CD14-positive monocyte (primary cell): ENCODE measurements at regions not wholly inside any gene's neighbourhood (a gene's known extent, or its start where the extent isn't known, plus 50 kb on each side); places are given as distances from the start of the nearest gene placed in this dataset.

Source experiments
- DNase-seq, 3 donors: peaks; one replicate each; pipeline ENCODE4 v3.0.0-alpha.2; 2011 to 2022
- H2AFZ ChIP-seq: 2 replicates; pipeline ENCODE4 v1.6.0; 2012; ENCODE audit warnings: mild to moderate bottlenecking, low read depth, low read length, inconsistent platforms; ENCODE audit not compliant: insufficient read depth, poor library complexity, severe bottlenecking
- H3K27ac ChIP-seq, 2 donors: 1 replicate in 1 of 2; 2 replicates in 1 of 2; pipeline ENCODE4 v1.5.1; 2012 to 2013; ENCODE audit warnings: low read length in 2 of 2, control low read depth in 1 of 2, inconsistent platforms in 1 of 2, low read depth in 1 of 2, mild to moderate bottlenecking in 1 of 2
- H3K27me3 ChIP-seq, 2 donors: one replicate each; pipeline versions ENCODE4 v1.6.0 to v1.6.1; 2011 to 2013; ENCODE audit warnings: low read length in 2 of 2; ENCODE audit not compliant: control insufficient read depth in 2 of 2, insufficient read depth in 2 of 2
- H3K36me3 ChIP-seq, 2 donors: replicated peaks in 1 of 2; 1 replicate in 1 of 2; 2 replicates in 1 of 2; pipeline versions ENCODE4 v1.5.1 to v1.6.1; 2012 to 2013; ENCODE audit warnings: low read length in 2 of 2, control low read depth in 1 of 2, inconsistent platforms in 1 of 2, mild to moderate bottlenecking in 1 of 2; ENCODE audit not compliant: insufficient read depth in 2 of 2, control insufficient read depth in 1 of 2
- H3K4me1 ChIP-seq, 2 donors: 1 replicate in 1 of 2; 2 replicates in 1 of 2; pipeline versions ENCODE4 v1.5.1 to v1.6.1; 2012 to 2013; ENCODE audit warnings: low read length in 2 of 2, control low read depth in 1 of 2, inconsistent platforms in 1 of 2, mild to moderate bottlenecking in 1 of 2, moderate library complexity in 1 of 2; ENCODE audit not compliant: insufficient read depth in 2 of 2, control insufficient read depth in 1 of 2
- H3K4me2 ChIP-seq: replicated peaks from 2 replicates; pipeline ENCODE3; 2012; ENCODE audit warnings: low read length, moderate library complexity, mild to moderate bottlenecking; ENCODE audit not compliant: poor library complexity, severe bottlenecking; ENCODE audit errors: extremely low read depth
- H3K4me3 ChIP-seq, 3 experiments: fragments of 200-600 bp in 1 of 3; sonication (generic) in 1 of 3; replicated peaks in 1 of 3; 1 replicate in 2 of 3; 2 replicates in 1 of 3; pipeline ENCODE4 v1.5.1; 2011 to 2013; ENCODE audit warnings: low read length in 3 of 3, mild to moderate bottlenecking in 3 of 3, control low read depth in 2 of 3, low read depth in 2 of 3, inconsistent platforms in 1 of 3, moderate library complexity in 1 of 3
- H3K79me2 ChIP-seq: 2 replicates; pipeline ENCODE4 v1.6.0; 2012; ENCODE audit warnings: mild to moderate bottlenecking, control low read depth, inconsistent platforms, low read length, moderate library complexity; ENCODE audit not compliant: insufficient read depth
- H3K9ac ChIP-seq: 2 replicates; pipeline ENCODE4 v1.6.0; 2017; ENCODE audit warnings: low read length, mild to moderate bottlenecking; ENCODE audit not compliant: insufficient read depth, poor library complexity, severe bottlenecking
- H3K9me3 ChIP-seq, 2 donors: replicated peaks in 1 of 2; 1 replicate in 1 of 2; 2 replicates in 1 of 2; pipeline versions ENCODE4 v1.5.1 to v1.6.1; 2012 to 2013; ENCODE audit warnings: low read length in 2 of 2, control low read depth in 1 of 2; ENCODE audit not compliant: control insufficient read depth in 1 of 2, insufficient read depth in 1 of 2
- H4K20me1 ChIP-seq: 2 replicates; pipeline ENCODE4 v1.6.0; 2012; ENCODE audit warnings: mild to moderate bottlenecking, low read length, control low read depth, moderate library complexity; ENCODE audit not compliant: insufficient read depth
- H3K27ac Mint-ChIP-seq, 7 donors: one replicate each; pipeline ENCODE4 v1.8.0; 2020; ENCODE audit warnings: mild to moderate bottlenecking in 7 of 7, mixed read lengths in 7 of 7, moderate library complexity in 6 of 7, inconsistent platforms in 2 of 7
- H3K27me3 Mint-ChIP-seq, 3 donors: one replicate each; pipeline ENCODE4 v1.8.0; 2021 to 2022; ENCODE audit warnings: low read depth in 3 of 3, mild to moderate bottlenecking in 3 of 3, mixed read lengths in 3 of 3, moderate library complexity in 3 of 3, inconsistent platforms in 1 of 3
- H3K36me3 Mint-ChIP-seq, 2 donors: one replicate each; pipeline ENCODE4 v1.8.0; 2020; ENCODE audit warnings: mixed read lengths in 2 of 2, inconsistent platforms in 1 of 2, mild to moderate bottlenecking in 1 of 2
- H3K4me1 Mint-ChIP-seq: one replicate; pipeline ENCODE4 v1.8.0; 2020; ENCODE audit warnings: mild to moderate bottlenecking, mixed read lengths
- H3K4me3 Mint-ChIP-seq, 2 donors: one replicate each; pipeline ENCODE4 v1.8.0; 2020; ENCODE audit warnings: mild to moderate bottlenecking in 2 of 2, mixed read lengths in 2 of 2, moderate library complexity in 1 of 2
- H3K9me3 Mint-ChIP-seq, 7 donors: one replicate each; pipeline ENCODE4 v1.8.0; 2020 to 2022; ENCODE audit warnings: mixed read lengths in 7 of 7, mild to moderate bottlenecking in 6 of 7, moderate library complexity in 6 of 7, inconsistent platforms in 2 of 7
- CTCF ChIP-seq: fragments of 200-600 bp; IDR thresholded peaks from one replicate; pipeline ENCODE4 v1.8.0; 2022; ENCODE audit warnings: antibody characterized with exemption, mild to moderate bottlenecking
- WGBS: methylation state at CpG from one replicate; pipeline ENCODE4 v1.1.5; 2013; ENCODE audit warnings: missing lambda C conversion rate; ENCODE audit not compliant: insufficient coverage; 5-methylcytosine and 5-hydroxymethylcytosine counted together
- intact Hi-C, 2 donors: fragments of 100-400 bp; cut with micrococcal nuclease; formaldehyde crosslinking; loops; one replicate each; pipeline versions ENCODE4 v1.15.0 to v1.15.1; 2023

GRCh38 chr2:4527416-4527815, 824.0 kb downstream of the DCDC2C start:
- H3K4me2 ChIP-seq: no peak overlapping the region
- H3K9me3 ChIP-seq: peaks cover 13 to 18% of the 10 kb centered on the region in 2 donors
- H3K4me3 ChIP-seq: no peak overlapping the region
- no peak overlapping the region for H2AFZ ChIP-seq
- TF ChIP-seq CTCF: no peak
- H4K20me1 ChIP-seq: no peaks in the 10 kb centered on the region
- H3K27me3 ChIP-seq: no peaks in the 10 kb centered on the region
- intact Hi-C loops: no loop called here
- Mint-ChIP-seq H3K4me3 (no peak overlapping the region), H3K9me3 (peaks cover 0 to 7% (median 1%) of the 10 kb centered on the region in 7 donors), H3K27me3 (no peaks in the 10 kb centered on the region), H3K4me1 (no peaks in the 10 kb centered on the region), H3K36me3 (no peaks in the 10 kb centered on the region), H3K27ac (no peak overlapping the region)
- H3K36me3 ChIP-seq: no peaks in the 10 kb centered on the region
- no peak for DNase-seq
- H3K9ac ChIP-seq: no peak overlapping the region
- 90% methylated on average over 5 of the region's 8 CpGs for WGBS
- no peaks in the 10 kb centered on the region for H3K4me1 ChIP-seq
- no peak overlapping the region for H3K27ac ChIP-seq
- H3K79me2 ChIP-seq: no peaks in the 10 kb centered on the region

- Histone ChIP-seq H3K4me1 (no peaks in the 10 kb centered on the region), H2AFZ (no peak overlapping the region), H4K20me1 (no peaks in the 10 kb centered on the region), H3K79me2 (no peaks in the 10 kb centered on the region), H3K36me3 (no peaks in the 10 kb centered on the region), H3K4me2 (no peak overlapping the region), H3K9me3 (peaks cover 4 to 10% of the 10 kb centered on the region in 2 donors), H3K27me3 (no peaks in the 10 kb centered on the region), H3K27ac (no peak overlapping the region), H3K9ac (no peak overlapping the region), H3K4me3 (no peak overlapping the region)
- Mint-ChIP-seq H3K4me3 (no peak overlapping the region), H3K36me3 (no peaks in the 10 kb centered on the region), H3K9me3 (peaks cover 0 to 4% (median 0%) of the 10 kb centered on the region in 7 donors), H3K27me3 (no peaks in the 10 kb centered on the region), H3K4me1 (no peaks in the 10 kb centered on the region), H3K27ac (no peak overlapping the region)
- no peak for DNase-seq
- intact Hi-C loops: no loop called here
- TF ChIP-seq CTCF: no peak
Measured at GRCh38 chr2:4528246-4528645, 824.9 kb downstream of the DCDC2C start.
